Left ventricle myocardium inferior (tissue), 1 donor: ENCODE measurements at regions not wholly inside any gene's neighbourhood (a gene's known extent, or its start where the extent isn't known, plus 50 kb on each side); places are given as distances from the start of the nearest gene placed in this dataset.

Source experiments
- DNase-seq: peaks from one replicate; pipeline ENCODE4 v3.0.0-alpha.2; 2020
- H3K27ac ChIP-seq: fragments of 200-600 bp; replicated peaks from 2 replicates; pipeline ENCODE4 v1.8.0; 2021
- H3K27me3 ChIP-seq: fragments of 200-600 bp; 2 replicates; pipeline ENCODE4 v1.8.0; 2021; ENCODE audit warnings: low read depth
- H3K36me3 ChIP-seq: fragments of 200-600 bp; 2 replicates; pipeline ENCODE4 v1.8.0; 2021
- H3K4me1 ChIP-seq: fragments of 200-600 bp; 2 replicates; pipeline ENCODE4 v1.8.0; 2021
- H3K4me3 ChIP-seq: fragments of 200-600 bp; 2 replicates; pipeline ENCODE4 v1.8.0; 2021; ENCODE audit warnings: mild to moderate bottlenecking, moderate library complexity
- H3K9me3 ChIP-seq: fragments of 200-600 bp; replicated peaks from 2 replicates; pipeline ENCODE4 v1.8.0; 2021
- intact Hi-C: fragments of 100-400 bp; cut with micrococcal nuclease; formaldehyde crosslinking; loops from one replicate; pipeline ENCODE4 v1.11.0; 2022
- TF ChIP-seq, protein P1 (sequence below): fragments of 200-600 bp; IDR thresholded peaks from 2 replicates; pipeline ENCODE4 v1.8.0; 2021; ENCODE audit warnings: antibody characterized with exemption, mild to moderate bottlenecking, borderline replicate concordance
- donor health status: DM: no; HTN: yes; CAD: no; lungs with severe emphysema.

DNA sequence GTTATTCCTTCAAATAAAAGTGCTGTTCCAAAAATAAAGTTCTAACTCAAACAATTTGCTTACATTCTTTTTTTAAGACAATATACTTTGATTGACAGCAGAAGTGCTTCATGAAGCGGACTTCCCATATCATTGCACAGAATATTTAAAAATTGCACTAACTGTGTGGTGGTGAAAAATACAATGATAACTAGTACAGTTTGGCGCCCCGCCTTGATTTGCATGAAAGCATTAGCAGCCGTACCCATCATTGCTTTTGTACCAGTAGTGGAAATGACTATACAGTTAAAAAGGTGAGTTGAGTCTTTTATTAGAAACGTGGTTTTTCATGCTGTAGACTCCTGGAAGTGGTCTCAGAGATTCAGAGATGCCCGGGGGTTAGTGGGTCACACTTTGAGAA is 69.5 kb upstream of the MAP3K1 start:
- DNase-seq: no peak
- intact Hi-C loops: no loop called here
- H3K27ac ChIP-seq: no peak overlapping the region
- TF ChIP-seq, protein P1, sequence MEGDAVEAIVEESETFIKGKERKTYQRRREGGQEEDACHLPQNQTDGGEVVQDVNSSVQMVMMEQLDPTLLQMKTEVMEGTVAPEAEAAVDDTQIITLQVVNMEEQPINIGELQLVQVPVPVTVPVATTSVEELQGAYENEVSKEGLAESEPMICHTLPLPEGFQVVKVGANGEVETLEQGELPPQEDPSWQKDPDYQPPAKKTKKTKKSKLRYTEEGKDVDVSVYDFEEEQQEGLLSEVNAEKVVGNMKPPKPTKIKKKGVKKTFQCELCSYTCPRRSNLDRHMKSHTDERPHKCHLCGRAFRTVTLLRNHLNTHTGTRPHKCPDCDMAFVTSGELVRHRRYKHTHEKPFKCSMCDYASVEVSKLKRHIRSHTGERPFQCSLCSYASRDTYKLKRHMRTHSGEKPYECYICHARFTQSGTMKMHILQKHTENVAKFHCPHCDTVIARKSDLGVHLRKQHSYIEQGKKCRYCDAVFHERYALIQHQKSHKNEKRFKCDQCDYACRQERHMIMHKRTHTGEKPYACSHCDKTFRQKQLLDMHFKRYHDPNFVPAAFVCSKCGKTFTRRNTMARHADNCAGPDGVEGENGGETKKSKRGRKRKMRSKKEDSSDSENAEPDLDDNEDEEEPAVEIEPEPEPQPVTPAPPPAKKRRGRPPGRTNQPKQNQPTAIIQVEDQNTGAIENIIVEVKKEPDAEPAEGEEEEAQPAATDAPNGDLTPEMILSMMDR: no peak
- no peak overlapping the region for H3K4me3 ChIP-seq
- H3K27me3 ChIP-seq: no peaks in the 10 kb centered on the region
- H3K4me1 ChIP-seq: no peaks in the 10 kb centered on the region
- H3K36me3 ChIP-seq: no peaks in the 10 kb centered on the region
- no peaks in the 10 kb centered on the region for H3K9me3 ChIP-seq

DNA sequence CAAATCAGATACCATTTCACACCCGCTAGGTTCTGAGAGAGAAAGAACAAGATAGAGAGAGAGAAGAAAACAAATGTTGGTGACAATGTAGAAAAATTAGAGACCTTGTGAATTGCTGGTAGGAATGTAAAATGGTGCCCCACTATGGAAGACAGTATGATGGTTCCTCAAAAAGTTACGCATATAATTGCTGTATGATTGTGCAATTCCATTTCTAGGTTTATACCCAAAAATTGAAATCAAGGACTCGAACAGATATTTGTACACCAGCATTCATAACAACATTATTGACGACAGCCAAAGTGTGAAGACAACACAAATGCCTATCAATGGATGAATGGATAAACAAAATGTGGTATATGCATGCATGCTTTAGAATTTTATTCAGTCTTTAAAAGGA is 74.5 kb upstream of the MAP3K1 start:
- DNase-seq: no peak
- intact Hi-C loops: no loop called here
- H3K36me3 ChIP-seq: no peaks in the 10 kb centered on the region

DNA sequence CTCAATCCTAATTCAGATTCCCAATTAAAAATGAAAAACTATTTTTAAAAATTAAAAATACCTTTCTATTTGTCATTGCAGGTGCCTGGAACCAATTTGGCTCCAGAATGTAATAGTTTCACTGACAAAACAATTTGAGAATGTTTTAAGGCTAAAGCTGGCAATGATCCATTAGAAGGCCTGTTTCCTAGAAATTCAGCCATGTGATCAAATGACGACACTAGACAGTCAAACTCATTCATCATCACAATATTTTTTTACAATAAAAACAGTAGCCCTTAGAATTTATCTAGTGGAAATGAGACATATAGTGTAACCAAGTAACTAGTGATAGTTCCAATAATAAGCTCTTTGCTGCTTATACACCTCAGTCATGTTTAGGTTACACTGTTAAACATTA is 75.4 kb upstream of the MAP3K1 start:
- intact Hi-C loops: no loop called here
- Histone ChIP-seq H3K27me3 (no peaks in the 10 kb centered on the region), H3K4me3 (no peak overlapping the region), H3K9me3 (no peaks in the 10 kb centered on the region), H3K36me3 (no peaks in the 10 kb centered on the region), H3K4me1 (peaks cover 15% of the 10 kb centered on the region), H3K27ac (no peak overlapping the region)
- TF ChIP-seq, protein P1: no peak
- DNase-seq: no peak

More for the DNA sequence above, 74.5 kb upstream of the MAP3K1 start:
- Histone ChIP-seq H3K4me1 (peaks cover 11% of the 10 kb centered on the region), H3K9me3 (no peaks in the 10 kb centered on the region), H3K27ac (no peak overlapping the region), H3K27me3 (no peaks in the 10 kb centered on the region), H3K4me3 (no peak overlapping the region)
- TF ChIP-seq, protein P1: no peak

DNA sequence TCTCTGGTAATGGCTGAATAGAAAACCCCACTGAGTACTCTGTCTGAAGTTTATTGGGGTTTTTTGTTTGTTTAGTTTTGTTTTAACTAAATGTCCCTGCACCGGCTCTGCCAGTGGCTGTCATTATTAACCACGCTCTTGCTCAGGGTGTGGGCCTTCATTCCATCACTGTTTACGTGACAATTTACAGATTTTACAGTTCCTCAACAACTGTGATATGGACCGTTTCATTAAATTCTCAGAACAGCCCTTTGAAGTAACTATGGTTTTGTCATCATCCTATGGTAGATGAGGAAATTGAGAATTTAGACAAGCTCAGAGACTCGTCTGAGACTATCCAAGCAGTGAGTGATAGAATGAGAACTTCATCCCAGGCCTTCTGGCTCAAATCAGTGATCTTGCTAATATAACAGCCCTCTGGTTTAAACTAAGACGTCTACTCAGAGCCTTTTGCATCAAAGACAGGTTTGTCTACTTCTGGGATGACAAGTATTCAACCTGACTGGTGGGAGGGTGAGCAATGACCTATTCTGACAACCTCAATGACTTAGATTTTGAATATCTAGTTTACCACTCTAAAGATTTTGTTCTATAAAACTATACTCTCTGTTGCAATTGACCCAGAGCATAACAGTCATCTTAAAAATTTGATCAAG is 77.3 kb upstream of the MAP3K1 start:
- intact Hi-C loops: no loop called here
- no peaks in the 10 kb centered on the region for H3K9me3 ChIP-seq
- TF ChIP-seq, protein P1: no peak
- H3K27me3 ChIP-seq: no peaks in the 10 kb centered on the region
- H3K36me3 ChIP-seq: no peaks in the 10 kb centered on the region
- no peak for DNase-seq
- peaks cover 32% of the 10 kb centered on the region for H3K4me1 ChIP-seq
- H3K4me3 ChIP-seq: no peak overlapping the region
- no peak overlapping the region for H3K27ac ChIP-seq

DNA sequence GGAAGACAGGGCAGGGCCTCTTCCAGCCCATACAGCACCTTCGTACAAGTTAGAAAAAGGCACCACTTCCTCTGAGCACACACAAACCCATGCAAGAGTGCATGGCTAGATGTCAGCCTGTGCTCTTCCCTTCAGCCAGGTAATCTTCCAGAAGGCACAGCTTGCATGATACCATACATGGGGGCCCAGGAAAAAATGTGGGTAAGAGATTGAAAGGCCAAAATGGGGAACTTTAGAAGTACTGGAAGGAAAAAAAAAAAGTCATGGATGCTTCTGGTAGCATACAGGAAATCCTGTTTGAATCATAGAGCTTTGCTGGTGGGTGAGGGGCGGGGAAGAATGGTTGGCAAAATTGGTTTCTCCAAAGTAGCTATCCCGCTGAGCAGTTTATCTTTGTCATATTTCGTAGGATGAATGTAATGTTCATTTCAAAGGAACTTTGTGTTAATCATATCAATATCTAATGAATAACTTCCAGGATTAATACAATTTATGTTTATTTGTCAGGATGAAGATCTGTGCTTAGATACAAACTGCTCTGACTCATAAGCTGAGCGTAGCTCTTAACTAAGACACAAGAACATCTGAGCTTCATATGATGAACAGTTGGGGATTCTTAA is 78.2 kb upstream of the MAP3K1 start:
- DNase-seq: peak; percentile 21
- Histone ChIP-seq H3K36me3 (no peaks in the 10 kb centered on the region), H3K4me1 (peaks cover 32% of the 10 kb centered on the region), H3K27me3 (no peaks in the 10 kb centered on the region), H3K9me3 (no peaks in the 10 kb centered on the region), H3K4me3 (no peak overlapping the region), H3K27ac (peak overlapping the region; percentile 53)
- TF ChIP-seq, protein P1: no peak
- intact Hi-C loops: no loop called here
